WTC11 (cell line): ENCODE measurements at regions not wholly inside any gene's neighbourhood (a gene's known extent, or its start where the extent isn't known, plus 50 kb on each side); places are given as distances from the start of the nearest gene placed in this dataset.

ENCODE experiments used
- CREB1 ChIP-seq: sonication (generic); formaldehyde crosslinking; IDR thresholded peaks from 2 replicates; pipeline ENCODE4 v1.8.0; 2023; ENCODE audit warnings: mild to moderate bottlenecking, missing genetic modification reagents
- ESRRA ChIP-seq: sonication (generic); formaldehyde crosslinking; IDR thresholded peaks from 2 replicates; pipeline ENCODE4 v1.8.1; 2022; ENCODE audit warnings: mild to moderate bottlenecking, missing genetic modification reagents, borderline replicate concordance
- NR1H2 ChIP-seq: sonication (generic); formaldehyde crosslinking; IDR thresholded peaks from 2 replicates; pipeline ENCODE4 v1.9.0; 2021; ENCODE audit warnings: mild to moderate bottlenecking, moderate library complexity, missing genetic modification reagents
- STAT6 ChIP-seq: sonication (generic); formaldehyde crosslinking; conservative IDR thresholded peaks from 2 replicates; pipeline ENCODE4 v1.8.1; 2023; ENCODE audit warnings: mild to moderate bottlenecking, low read depth, missing genetic modification reagents, moderate library complexity
- ZNF121 ChIP-seq: sonication (generic); formaldehyde crosslinking; IDR thresholded peaks from 2 replicates; pipeline ENCODE4 v1.8.0; 2023; ENCODE audit warnings: missing genetic modification reagents
- ZNF232 ChIP-seq: sonication (generic); formaldehyde crosslinking; IDR thresholded peaks from 2 replicates; pipeline ENCODE4 v1.8.0; 2022; ENCODE audit warnings: mild to moderate bottlenecking, missing genetic modification reagents
- TF ChIP-seq, protein P1 (sequence below): fragments of 200-600 bp; IDR thresholded peaks from 2 replicates; pipeline ENCODE4 v1.8.0; 2022; ENCODE audit warnings: antibody characterized with exemption
- TF ChIP-seq, protein P2 (sequence below): sonication (generic); formaldehyde crosslinking; IDR thresholded peaks from 2 replicates; pipeline ENCODE4 v1.8.1; 2023; ENCODE audit warnings: mild to moderate bottlenecking, missing genetic modification reagents
- TF ChIP-seq, protein P3 (sequence below): sonication (generic); formaldehyde crosslinking; IDR thresholded peaks from 2 replicates; pipeline ENCODE4 v1.8.0; 2022; ENCODE audit warnings: mild to moderate bottlenecking, missing genetic modification reagents

- TF ChIP-seq, protein P1, sequence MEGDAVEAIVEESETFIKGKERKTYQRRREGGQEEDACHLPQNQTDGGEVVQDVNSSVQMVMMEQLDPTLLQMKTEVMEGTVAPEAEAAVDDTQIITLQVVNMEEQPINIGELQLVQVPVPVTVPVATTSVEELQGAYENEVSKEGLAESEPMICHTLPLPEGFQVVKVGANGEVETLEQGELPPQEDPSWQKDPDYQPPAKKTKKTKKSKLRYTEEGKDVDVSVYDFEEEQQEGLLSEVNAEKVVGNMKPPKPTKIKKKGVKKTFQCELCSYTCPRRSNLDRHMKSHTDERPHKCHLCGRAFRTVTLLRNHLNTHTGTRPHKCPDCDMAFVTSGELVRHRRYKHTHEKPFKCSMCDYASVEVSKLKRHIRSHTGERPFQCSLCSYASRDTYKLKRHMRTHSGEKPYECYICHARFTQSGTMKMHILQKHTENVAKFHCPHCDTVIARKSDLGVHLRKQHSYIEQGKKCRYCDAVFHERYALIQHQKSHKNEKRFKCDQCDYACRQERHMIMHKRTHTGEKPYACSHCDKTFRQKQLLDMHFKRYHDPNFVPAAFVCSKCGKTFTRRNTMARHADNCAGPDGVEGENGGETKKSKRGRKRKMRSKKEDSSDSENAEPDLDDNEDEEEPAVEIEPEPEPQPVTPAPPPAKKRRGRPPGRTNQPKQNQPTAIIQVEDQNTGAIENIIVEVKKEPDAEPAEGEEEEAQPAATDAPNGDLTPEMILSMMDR: peak; percentile 7; the same call in 1 of the 2 replicates
- no peak for TF ChIP-seq CREB1 (CRISPR knock-in tag)
- no peak for TF ChIP-seq ZNF121
- no peak for TF ChIP-seq ESRRA (CRISPR knock-in tag)
- no peak for TF ChIP-seq ZNF232 (CRISPR knock-in tag)
- no peak for TF ChIP-seq NR1H2
- TF ChIP-seq STAT6 (CRISPR knock-in tag): no peak
- TF ChIP-seq, protein P2, sequence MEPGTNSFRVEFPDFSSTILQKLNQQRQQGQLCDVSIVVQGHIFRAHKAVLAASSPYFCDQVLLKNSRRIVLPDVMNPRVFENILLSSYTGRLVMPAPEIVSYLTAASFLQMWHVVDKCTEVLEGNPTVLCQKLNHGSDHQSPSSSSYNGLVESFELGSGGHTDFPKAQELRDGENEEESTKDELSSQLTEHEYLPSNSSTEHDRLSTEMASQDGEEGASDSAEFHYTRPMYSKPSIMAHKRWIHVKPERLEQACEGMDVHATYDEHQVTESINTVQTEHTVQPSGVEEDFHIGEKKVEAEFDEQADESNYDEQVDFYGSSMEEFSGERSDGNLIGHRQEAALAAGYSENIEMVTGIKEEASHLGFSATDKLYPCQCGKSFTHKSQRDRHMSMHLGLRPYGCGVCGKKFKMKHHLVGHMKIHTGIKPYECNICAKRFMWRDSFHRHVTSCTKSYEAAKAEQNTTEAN (CRISPR knock-in tag): no peak
- TF ChIP-seq, protein P3, sequence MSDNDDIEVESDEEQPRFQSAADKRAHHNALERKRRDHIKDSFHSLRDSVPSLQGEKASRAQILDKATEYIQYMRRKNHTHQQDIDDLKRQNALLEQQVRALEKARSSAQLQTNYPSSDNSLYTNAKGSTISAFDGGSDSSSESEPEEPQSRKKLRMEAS (CRISPR knock-in tag): no peak
Measured at GRCh38 chr22:22709719-22710445, 65.5 kb downstream of the GGTLC2 start.
